T-helper 1 cell treated with Interleukin-12 subunit alpha and Interleukin-12 subunit beta and Interleukin-4 antibody, amounts not matched to agents 30 μg/mL and 1 μg/mL, for 36 hours (primary cell): ENCODE measurements at regions not wholly inside any gene's neighbourhood (a gene's known extent, or its start where the extent isn't known, plus 50 kb on each side); places are given as distances from the start of the nearest gene placed in this dataset.
A peak's percentile ranks its signal among the peaks of the same experiment; 100 is the strongest.
"Not testable (repeated sequence)": the region's sequence is repeated elsewhere in the genome, so short reads cannot be mapped to it uniquely, and the experiment has no call there.

Source experiments
- H3K27ac Mint-ChIP-seq: one replicate; pipeline ENCODE4 v1.8.0; 2021; ENCODE audit warnings: mild to moderate bottlenecking, mixed read lengths
- H3K27me3 Mint-ChIP-seq: one replicate; pipeline ENCODE4 v1.8.0; 2021; ENCODE audit warnings: low read depth, mixed read lengths
- H3K36me3 Mint-ChIP-seq: one replicate; pipeline ENCODE4 v1.8.0; 2021; ENCODE audit warnings: low read depth, mixed read lengths
- H3K4me1 Mint-ChIP-seq: one replicate; pipeline ENCODE4 v1.8.0; 2021; ENCODE audit warnings: low read depth, mixed read lengths
- H3K4me3 Mint-ChIP-seq: one replicate; pipeline ENCODE4 v1.8.0; 2021; ENCODE audit warnings: mild to moderate bottlenecking, moderate library complexity, mixed read lengths
- H3K9me3 Mint-ChIP-seq: one replicate; pipeline ENCODE4 v1.8.0; 2021; ENCODE audit warnings: mixed read lengths

DNA sequence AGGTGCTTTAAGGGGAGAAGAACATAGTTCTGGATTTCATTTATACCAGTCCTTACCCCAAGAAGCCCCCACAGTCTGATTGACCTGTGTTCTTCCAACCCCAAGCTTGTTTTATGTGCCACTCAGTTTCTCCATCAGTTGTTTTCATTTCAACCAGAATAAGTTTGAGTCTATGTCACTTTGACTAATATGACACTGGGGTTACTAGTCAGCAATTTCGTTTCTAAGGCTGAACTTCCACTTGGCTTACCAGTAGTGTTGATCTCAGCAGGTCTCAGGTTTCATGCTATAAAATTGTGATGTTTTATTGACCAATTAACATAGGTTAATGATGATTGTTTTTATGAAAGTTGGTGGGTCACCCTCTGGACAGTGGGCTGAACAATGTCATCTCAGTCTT, 84.8 kb downstream of the TRIM43 start:
- not testable (repeated sequence) for H3K9me3 Mint-ChIP-seq, H3K4me1 Mint-ChIP-seq, H3K36me3 Mint-ChIP-seq, H3K27ac Mint-ChIP-seq, H3K4me3 Mint-ChIP-seq
- peaks cover 22% of the 10 kb centered on the region for H3K27me3 Mint-ChIP-seq

DNA sequence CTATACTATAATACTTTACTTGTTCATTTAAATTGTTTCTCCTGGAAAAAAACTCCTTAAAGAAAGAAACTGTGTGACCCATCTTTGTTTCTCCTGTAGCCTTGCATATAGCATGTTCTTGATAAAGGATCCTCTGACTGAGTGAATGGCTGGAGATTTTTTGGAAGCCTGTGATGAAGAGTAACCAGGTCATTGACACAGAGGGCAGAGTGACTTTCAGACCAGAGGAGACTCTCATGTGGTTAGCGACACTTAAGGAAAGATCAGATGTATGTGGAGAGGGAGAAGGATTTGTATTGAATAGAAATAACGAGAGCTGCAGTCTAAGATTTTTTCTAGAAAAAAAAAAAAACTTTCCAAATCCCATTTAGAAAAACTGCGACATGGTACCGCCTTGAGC, 85.5 kb downstream of the TRIM43 start:
- H3K27me3 Mint-ChIP-seq = peaks cover 25% of the 10 kb centered on the region
- H3K4me3 Mint-ChIP-seq = no peak overlapping the region
- peaks cover 1% of the 10 kb centered on the region for H3K4me1 Mint-ChIP-seq
- no peak overlapping the region for H3K27ac Mint-ChIP-seq
- no peaks in the 10 kb centered on the region for H3K36me3 Mint-ChIP-seq
- H3K9me3 Mint-ChIP-seq = no peaks in the 10 kb centered on the region

DNA sequence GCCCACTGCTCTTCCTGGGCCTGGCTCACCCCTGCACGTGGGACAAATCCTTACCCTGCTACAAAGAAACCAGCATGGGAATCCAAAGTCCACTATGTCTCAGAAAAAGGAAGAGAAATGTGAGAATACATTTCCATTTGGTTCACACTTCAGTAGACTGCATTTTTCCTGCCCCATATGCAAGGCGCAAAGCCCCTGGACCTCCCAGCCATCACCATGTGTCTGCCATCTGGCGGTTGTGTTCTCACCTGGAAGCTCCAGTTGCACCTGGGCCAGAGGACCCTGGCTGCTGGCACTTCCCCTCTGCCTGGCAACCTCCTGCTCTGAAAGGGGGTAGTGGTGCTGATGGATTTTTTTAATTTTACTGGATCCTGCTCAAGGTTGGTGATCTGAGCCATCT, 86.0 kb downstream of the TRIM43 start:
- not testable (repeated sequence) for H3K36me3 Mint-ChIP-seq, H3K9me3 Mint-ChIP-seq, H3K4me3 Mint-ChIP-seq, H3K27ac Mint-ChIP-seq, H3K4me1 Mint-ChIP-seq
- H3K27me3 Mint-ChIP-seq = peaks cover 30% of the 10 kb centered on the region

DNA sequence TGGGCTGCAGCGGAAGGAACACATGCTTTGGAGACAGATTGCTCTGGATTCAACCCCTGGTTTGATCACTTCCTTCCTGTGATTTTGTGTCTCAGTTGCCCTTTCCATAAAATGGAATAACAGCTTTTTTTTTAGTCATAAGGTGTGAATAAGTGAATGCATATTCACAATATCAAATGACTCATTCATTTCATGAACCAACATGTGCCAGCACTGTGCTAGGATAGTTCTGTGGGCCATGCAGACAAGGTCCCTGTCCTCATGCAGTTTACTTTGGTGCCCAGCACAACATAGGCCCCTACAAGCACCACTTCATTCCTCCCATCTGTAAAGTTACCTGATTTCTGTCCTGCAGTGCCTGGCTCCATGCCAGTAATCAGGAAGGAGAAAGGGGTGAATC, 89.4 kb downstream of the TRIM43 start:
- H3K27me3 Mint-ChIP-seq = peaks cover 28% of the 10 kb centered on the region
- H3K36me3 Mint-ChIP-seq, H3K27ac Mint-ChIP-seq: not testable (repeated sequence)

DNA sequence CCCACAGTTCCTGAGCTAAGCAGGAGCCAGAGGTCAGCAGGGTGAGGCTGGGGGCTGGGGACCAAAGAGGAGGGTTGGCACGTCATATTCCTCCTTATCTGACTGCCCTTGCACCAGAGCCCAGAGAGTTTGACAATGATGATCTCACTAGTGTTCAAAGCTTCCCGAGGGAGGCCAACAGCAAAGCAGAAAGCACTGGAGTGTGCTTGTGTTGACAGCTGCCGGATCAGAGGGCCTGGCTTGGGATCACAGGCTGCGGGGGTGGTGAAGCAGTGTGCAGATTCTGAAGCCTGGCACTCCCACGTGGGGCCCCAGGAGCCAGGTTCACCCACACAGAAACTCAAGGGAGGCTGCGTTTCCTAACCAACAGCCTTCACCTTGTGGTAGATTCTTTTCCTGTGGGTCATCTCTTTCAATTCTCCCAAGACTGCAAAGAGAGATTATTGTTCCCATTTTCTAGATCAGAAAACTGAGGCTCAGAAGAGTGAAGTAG, 89.8 kb downstream of the TRIM43 start:
- H3K9me3 Mint-ChIP-seq, H3K36me3 Mint-ChIP-seq, H3K27ac Mint-ChIP-seq, H3K4me1 Mint-ChIP-seq, H3K4me3 Mint-ChIP-seq: not testable (repeated sequence)
- peaks cover 26% of the 10 kb centered on the region for H3K27me3 Mint-ChIP-seq

More for the DNA sequence above, 89.4 kb downstream of the TRIM43 start:
- H3K4me1 Mint-ChIP-seq, H3K4me3 Mint-ChIP-seq, H3K9me3 Mint-ChIP-seq: not testable (repeated sequence)

GRCh38 chr2:95682889-95683517, 91.2 kb downstream of the TRIM43 start:
- not testable (repeated sequence) for H3K4me1 Mint-ChIP-seq, H3K27ac Mint-ChIP-seq, H3K9me3 Mint-ChIP-seq, H3K36me3 Mint-ChIP-seq
- peaks cover 23% of the 10 kb centered on the region for H3K27me3 Mint-ChIP-seq
- peak overlapping the region; percentile 9 for H3K4me3 Mint-ChIP-seq

DNA sequence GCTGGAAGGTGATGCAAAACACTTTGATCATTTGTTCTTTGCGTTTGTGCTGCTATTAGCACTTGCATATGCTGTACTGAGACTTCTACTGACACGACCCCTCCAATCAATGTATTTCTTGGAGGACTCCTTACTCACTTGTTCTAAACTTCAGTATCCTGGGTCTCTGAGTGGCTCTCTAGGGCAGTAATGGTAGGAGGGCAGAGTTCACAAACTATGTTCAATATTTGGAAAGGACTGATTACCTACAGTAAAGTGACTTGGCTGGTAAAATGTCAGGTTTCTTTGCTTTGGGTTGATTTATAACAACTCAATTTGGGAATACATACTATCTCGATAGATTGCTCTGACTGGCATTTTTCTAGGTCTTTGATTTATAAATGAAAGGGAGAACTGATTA, 93.7 kb downstream of the TRIM43 start:
- Mint-ChIP-seq H3K36me3 (no peaks in the 10 kb centered on the region), H3K27ac (no peak overlapping the region), H3K4me3 (no peak overlapping the region), H3K27me3 (peaks cover 19% of the 10 kb centered on the region), H3K4me1 (peaks cover 6% of the 10 kb centered on the region), H3K9me3 (no peaks in the 10 kb centered on the region)

DNA sequence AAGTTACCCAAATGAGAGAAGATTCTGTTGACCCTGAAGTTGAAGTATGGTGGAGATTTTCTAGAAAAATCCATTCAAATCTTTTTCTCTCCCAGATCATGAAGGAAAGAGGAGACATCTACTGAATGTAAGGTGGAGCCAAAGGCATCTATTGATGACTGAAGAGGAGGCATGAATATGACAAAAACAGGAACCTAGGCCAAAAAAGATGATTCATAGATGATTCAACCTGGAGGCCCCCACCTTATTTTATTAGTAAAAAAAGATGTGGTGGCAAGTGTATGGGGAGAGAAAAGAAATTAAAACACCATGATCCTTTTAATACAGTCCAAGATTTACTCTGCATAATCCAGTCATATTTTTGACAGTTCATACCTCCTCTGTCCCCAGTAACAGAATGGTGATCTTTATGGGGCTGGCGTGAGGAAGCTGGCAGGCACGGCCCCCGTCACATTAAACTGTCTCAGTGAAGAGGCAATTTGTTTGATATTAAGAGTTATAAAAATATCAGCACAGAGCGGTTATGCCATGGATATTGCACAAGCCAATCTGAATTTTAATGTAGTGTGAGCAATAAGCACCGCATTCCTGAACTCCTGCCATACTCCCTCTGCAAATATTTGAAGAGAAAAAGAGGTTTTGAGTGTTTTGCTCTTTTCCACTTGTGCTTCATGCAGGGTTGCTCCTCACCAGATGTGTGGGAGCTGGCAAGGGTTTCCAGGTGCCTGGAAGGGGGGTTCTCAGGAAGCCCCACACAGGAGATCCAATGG, 94.4 kb downstream of the TRIM43 start:
- not testable (repeated sequence) for H3K4me3 Mint-ChIP-seq, H3K36me3 Mint-ChIP-seq

GRCh38 chr2:95687852-95688251, 96.1 kb downstream of the TRIM43 start:
- not testable (repeated sequence) for H3K4me3 Mint-ChIP-seq, H3K4me1 Mint-ChIP-seq, H3K36me3 Mint-ChIP-seq, H3K27me3 Mint-ChIP-seq, H3K9me3 Mint-ChIP-seq, H3K27ac Mint-ChIP-seq

More for the DNA sequence above, 94.4 kb downstream of the TRIM43 start:
- H3K9me3 Mint-ChIP-seq, H3K27ac Mint-ChIP-seq, H3K4me1 Mint-ChIP-seq: not testable (repeated sequence)
- H3K27me3 Mint-ChIP-seq = peaks cover 18% of the 10 kb centered on the region

- not testable (repeated sequence) for H3K4me1 Mint-ChIP-seq, H3K4me3 Mint-ChIP-seq, H3K36me3 Mint-ChIP-seq, H3K9me3 Mint-ChIP-seq, H3K27ac Mint-ChIP-seq
- H3K27me3 Mint-ChIP-seq = peaks cover 13% of the 10 kb centered on the region
Measured at GRCh38 chr2:95691210-95691609, 99.4 kb downstream of the TRIM43 start.

DNA sequence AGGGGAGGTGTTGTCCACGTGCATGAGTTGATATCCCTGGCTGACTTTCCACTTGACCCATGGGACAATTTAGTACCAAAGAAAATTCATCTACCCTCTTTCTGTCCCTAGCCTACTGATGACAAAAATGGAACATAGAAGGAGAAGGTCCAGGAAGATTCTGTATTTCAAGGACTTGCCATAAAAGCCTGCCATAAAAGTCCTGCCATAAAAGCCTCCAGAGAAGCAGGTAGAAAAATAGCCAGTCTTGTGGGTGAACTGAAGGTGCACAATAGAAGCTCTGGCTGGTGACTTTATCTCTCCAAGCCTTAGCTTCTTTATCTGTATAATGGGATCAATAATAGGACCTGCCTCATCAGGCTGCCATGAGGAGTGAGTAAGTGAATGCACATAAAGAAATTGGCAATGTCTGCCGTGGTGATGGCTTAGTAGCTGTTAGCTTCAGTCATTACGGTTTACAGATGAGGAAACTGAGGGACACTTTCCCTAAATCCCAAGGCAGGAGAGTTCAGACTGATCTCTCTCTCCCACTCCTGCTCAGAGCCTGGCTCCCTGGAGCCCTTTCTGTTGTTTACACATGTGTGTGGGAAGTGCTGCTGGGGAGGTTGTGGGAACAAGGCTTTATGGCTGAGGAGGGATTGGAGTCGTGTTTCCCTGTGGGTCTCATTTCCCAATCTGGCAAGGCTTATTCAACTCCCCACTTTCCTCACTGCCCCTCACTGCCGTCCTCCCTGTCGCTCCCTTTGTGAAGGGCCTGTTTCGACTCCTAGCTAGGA, 101.5 kb downstream of the TRIM43 start:
- peaks cover 25% of the 10 kb centered on the region for H3K27me3 Mint-ChIP-seq
- H3K4me1 Mint-ChIP-seq, H3K9me3 Mint-ChIP-seq, H3K36me3 Mint-ChIP-seq, H3K27ac Mint-ChIP-seq, H3K4me3 Mint-ChIP-seq: not testable (repeated sequence)

DNA sequence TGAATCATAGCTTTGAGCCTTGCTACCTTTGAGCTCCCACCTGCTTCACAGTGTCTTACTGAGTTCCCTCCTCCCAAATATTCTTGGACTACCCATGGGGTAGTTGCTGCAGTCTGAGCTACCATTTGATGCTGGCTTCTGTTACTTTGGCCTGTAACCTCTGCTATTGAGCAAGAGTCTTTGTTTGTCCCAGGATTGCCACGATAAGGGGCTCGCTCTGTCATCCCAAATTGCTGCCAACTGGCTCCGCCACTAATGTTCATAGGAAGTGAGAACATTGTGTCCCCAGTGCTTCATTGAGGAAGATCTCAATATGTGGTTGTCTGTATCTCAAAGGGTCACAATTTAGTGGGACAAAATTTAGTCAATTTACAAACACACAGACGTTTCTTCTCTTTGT, 103.8 kb downstream of the TRIM43 start:
- Mint-ChIP-seq H3K4me1 (no peaks in the 10 kb centered on the region), H3K4me3 (no peak overlapping the region), H3K27me3 (peaks cover 29% of the 10 kb centered on the region), H3K36me3 (no peaks in the 10 kb centered on the region), H3K9me3 (no peaks in the 10 kb centered on the region), H3K27ac (no peak overlapping the region)

- Mint-ChIP-seq H3K4me3 (no peak overlapping the region), H3K27ac (no peak overlapping the region), H3K9me3 (no peaks in the 10 kb centered on the region), H3K27me3 (peaks cover 36% of the 10 kb centered on the region), H3K36me3 (no peaks in the 10 kb centered on the region), H3K4me1 (no peaks in the 10 kb centered on the region)
Measured at GRCh38 chr2:95698146-95698545, 106.3 kb downstream of the TRIM43 start.

DNA sequence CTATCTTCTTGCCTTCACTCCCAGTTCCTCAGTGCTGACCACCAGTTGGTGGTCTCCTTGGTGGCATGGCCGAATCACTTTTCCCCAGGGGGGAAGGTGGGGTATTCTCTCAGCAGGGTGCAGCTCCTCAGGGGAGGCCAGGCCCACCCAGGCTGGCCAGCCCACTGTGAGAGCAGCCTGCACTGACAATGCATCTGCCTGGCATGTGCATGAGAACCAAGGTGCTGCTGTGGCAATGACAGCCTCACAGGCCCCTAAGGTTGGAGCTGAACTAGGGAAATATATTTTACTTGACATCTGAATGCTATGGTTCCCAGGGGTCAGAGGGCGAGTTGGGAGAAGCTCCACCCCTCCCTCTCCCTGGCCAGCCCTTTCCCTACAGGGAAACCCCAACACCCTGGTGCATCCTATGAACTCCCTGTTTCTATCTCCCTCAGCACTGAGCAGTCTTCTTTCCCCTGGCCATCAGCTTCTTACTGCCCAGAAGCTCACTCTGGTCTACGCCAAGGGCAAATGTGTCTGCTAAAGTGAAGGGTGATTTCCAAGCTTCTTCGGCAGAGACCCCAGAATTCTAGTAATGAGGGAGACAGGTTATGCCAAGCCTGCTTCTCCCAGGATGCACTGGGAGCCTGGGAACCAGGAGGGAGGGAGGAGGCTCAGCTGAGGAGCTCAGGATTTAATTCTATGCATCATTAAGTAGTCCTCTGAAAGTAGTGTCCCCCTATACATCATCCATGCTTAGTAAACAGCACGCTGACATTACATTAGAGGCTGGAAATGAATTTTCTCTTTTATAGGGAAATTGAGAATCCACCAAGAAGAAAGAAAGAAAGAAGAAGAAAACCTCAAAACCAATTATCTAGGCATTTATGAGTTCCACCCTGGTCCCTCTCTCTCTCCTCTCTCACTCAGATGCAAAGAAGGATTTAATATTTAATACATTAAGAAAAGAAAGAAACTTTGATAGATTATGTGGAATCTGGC, 107.7 kb downstream of the TRIM43 start:
- not testable (repeated sequence) for H3K36me3 Mint-ChIP-seq, H3K27ac Mint-ChIP-seq, H3K4me1 Mint-ChIP-seq, H3K4me3 Mint-ChIP-seq, H3K9me3 Mint-ChIP-seq
- H3K27me3 Mint-ChIP-seq = peaks cover 36% of the 10 kb centered on the region
